ENCODE measurements at regions not wholly inside any gene's neighbourhood (a gene's known extent, or its start where the extent isn't known, plus 50 kb on each side); places are given as distances from the start of the nearest gene placed in this dataset.

DNA sequence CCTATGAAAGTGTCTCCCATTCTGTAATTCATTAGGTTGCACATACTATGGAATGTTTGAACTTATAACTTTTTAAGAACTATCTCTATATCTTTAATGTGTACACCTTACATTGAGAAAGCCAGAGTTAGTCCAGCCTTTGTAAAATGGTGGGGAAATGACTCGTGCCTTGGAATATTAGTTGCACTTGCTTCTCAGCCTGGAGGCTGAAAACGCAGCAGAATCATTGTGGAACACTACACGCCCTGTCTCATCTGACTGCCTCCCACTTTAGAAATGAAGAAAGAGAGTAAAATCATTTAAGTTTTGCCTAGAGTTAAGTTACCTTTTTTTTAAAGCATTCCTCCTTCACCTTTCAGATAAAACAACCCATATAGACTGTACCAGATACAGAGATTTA lies 90.7 kb upstream of the WSB1 start (continued):
- TF ChIP-seq HDAC8 (tag; IDR thresholded peaks at IDR 0.05) (no peak), SMAD3 (CRISPR knock-in tag; conservative IDR thresholded peaks at IDR 0.05) (no peak)
- TF ChIP-seq, protein P1, sequence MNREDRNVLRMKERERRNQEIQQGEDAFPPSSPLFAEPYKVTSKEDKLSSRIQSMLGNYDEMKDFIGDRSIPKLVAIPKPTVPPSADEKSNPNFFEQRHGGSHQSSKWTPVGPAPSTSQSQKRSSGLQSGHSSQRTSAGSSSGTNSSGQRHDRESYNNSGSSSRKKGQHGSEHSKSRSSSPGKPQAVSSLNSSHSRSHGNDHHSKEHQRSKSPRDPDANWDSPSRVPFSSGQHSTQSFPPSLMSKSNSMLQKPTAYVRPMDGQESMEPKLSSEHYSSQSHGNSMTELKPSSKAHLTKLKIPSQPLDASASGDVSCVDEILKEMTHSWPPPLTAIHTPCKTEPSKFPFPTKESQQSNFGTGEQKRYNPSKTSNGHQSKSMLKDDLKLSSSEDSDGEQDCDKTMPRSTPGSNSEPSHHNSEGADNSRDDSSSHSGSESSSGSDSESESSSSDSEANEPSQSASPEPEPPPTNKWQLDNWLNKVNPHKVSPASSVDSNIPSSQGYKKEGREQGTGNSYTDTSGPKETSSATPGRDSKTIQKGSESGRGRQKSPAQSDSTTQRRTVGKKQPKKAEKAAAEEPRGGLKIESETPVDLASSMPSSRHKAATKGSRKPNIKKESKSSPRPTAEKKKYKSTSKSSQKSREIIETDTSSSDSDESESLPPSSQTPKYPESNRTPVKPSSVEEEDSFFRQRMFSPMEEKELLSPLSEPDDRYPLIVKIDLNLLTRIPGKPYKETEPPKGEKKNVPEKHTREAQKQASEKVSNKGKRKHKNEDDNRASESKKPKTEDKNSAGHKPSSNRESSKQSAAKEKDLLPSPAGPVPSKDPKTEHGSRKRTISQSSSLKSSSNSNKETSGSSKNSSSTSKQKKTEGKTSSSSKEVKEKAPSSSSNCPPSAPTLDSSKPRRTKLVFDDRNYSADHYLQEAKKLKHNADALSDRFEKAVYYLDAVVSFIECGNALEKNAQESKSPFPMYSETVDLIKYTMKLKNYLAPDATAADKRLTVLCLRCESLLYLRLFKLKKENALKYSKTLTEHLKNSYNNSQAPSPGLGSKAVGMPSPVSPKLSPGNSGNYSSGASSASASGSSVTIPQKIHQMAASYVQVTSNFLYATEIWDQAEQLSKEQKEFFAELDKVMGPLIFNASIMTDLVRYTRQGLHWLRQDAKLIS (CRISPR knock-in tag; IDR thresholded peaks at IDR 0.05), result no peak

DNA sequence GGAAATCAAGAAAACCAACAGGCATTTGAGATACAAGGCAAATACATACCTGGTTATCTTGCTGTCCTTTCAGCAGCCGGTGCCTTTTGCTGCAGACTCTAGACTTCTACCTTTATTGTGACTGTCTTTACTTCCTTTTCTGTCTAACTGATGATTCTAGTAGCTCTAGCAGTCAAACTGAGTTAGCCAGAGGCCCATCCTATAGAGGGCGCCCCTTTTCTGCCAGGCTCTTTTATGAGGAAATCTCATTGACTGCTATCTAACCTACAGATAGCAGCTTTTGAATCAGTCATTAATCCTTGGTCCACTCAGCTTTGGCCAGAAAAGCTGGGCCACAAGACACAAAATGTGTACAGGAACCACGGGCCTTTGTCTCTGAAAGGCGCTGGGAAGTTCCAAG lies 87.5 kb upstream of the WSB1 start:
- DNase-seq (ENCODE audit: extremely low read depth in 1 of 4, low spot score in 3 of 4) (peak; percentile 10 to 49 (median 24)), FAIRE-seq (peak; percentile 15), ATAC-seq (peak; percentile 85)
- no peaks in the 10 kb centered on the region for H3K9me1 ChIP-seq (ENCODE audit: control insufficient read depth, insufficient read depth, low read length)
- H4K20me1 ChIP-seq (replicated peaks; ENCODE audit: control insufficient read depth, insufficient read depth, low read length), result no peaks in the 10 kb centered on the region
- no peak overlapping the region for H3K27ac ChIP-seq (ENCODE audit: extremely low read depth, low read depth, low read length)
- no peak overlapping the region for H3K4me2 ChIP-seq (ENCODE audit: insufficient read depth, low read length)
- no peaks in the 10 kb centered on the region for H3K36me3 ChIP-seq (ENCODE audit: control insufficient read depth, insufficient read depth, low read length)
- H3K27me3 ChIP-seq (ENCODE audit: control insufficient read depth in 2 of 2, insufficient read depth in 2 of 2, low read length in 2 of 2), result no peaks in the 10 kb centered on the region
- WGBS (ENCODE audit: insufficient coverage, low coverage, missing lambda C conversion rate), result 6% methylated on average over 4 of the region's 4 CpGs
- H3K79me2 ChIP-seq (ENCODE audit: control insufficient read depth, insufficient read depth, low read length), result no peaks in the 10 kb centered on the region
- H3K9ac ChIP-seq (ENCODE audit: insufficient read depth in 1 of 2, low read depth in 2 of 2, low read length in 2 of 2), result no peak overlapping the region
- intact Hi-C loops (cut with micrococcal nuclease), result no loop called here
- BruUV-seq (replicated peaks), result no TSS peak
- ChIA-PET POLR2A (interaction anchor here (0.5 to 0.8 kb wide), 3 partner anchors 46 to 135 kb away, joined by 3 to 4 read pairs (median 3); no protein-coding TSS in a partner anchor), CTCF (ENCODE audit: low intra/inter-chr PET ratio) (no interaction called here)
- in situ Hi-C loops (cut with MboI), result no loop called here
- H3K9me3 ChIP-seq (replicated peaks; ENCODE audit: control insufficient read depth, insufficient read depth, low read depth, low read length), result no peaks in the 10 kb centered on the region
- no peak overlapping the region for H3K4me3 ChIP-seq
- no peak overlapping the region for H2AFZ ChIP-seq (ENCODE audit: low read depth, low read length)
- H3K4me1 ChIP-seq (replicated peaks in 1 of 2; ENCODE audit: control insufficient read depth in 2 of 2, insufficient read depth in 2 of 2, low read length in 2 of 2), result no peaks in the 10 kb centered on the region
- TF ChIP-seq KAT7 (CRISPR knock-in tag; IDR thresholded peaks at IDR 0.05; ENCODE audit: borderline replicate concordance) (no peak), ETV6 (IDR thresholded peaks at IDR 0.05; ENCODE audit: borderline replicate concordance in 1 of 2, low read depth in 2 of 2, low read length in 1 of 2) (no peak), ETV6 (CRISPR knock-in tag; IDR thresholded peaks at IDR 0.05; ENCODE audit: borderline replicate concordance) (no peak), ZNF274 (IDR thresholded peaks at IDR 0.05; ENCODE audit: borderline replicate concordance, low read depth, low read length) (no peak), RAD21 (CRISPR knock-in tag; conservative IDR thresholded peaks at IDR 0.05 in 1 of 2, IDR thresholded peaks at IDR 0.05 in 1 of 2) (peak in 1 of 2 experiments; percentile 44; a peak in 2 of 4 replicates), CHD1 (IDR thresholded peaks at IDR 0.05; ENCODE audit: low read length) (no peak), ARID1B (IDR thresholded peaks at IDR 0.05) (no peak)
- TF ChIP-seq, protein P2, sequence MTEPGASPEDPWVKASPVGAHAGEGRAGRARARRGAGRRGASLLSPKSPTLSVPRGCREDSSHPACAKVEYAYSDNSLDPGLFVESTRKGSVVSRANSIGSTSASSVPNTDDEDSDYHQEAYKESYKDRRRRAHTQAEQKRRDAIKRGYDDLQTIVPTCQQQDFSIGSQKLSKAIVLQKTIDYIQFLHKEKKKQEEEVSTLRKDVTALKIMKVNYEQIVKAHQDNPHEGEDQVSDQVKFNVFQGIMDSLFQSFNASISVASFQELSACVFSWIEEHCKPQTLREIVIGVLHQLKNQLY (CRISPR knock-in tag; conservative IDR thresholded peaks at IDR 0.05), result no peak
- TF ChIP-seq, protein P3, sequence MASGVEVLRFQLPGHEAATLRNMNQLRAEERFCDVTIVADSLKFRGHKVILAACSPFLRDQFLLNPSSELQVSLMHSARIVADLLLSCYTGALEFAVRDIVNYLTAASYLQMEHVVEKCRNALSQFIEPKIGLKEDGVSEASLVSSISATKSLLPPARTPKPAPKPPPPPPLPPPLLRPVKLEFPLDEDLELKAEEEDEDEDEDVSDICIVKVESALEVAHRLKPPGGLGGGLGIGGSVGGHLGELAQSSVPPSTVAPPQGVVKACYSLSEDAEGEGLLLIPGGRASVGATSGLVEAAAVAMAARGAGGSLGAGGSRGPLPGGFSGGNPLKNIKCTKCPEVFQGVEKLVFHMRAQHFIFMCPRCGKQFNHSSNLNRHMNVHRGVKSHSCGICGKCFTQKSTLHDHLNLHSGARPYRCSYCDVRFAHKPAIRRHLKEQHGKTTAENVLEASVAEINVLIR (CRISPR knock-in tag; IDR thresholded peaks at IDR 0.05), result no peak
- TF ChIP-seq, protein P4, sequence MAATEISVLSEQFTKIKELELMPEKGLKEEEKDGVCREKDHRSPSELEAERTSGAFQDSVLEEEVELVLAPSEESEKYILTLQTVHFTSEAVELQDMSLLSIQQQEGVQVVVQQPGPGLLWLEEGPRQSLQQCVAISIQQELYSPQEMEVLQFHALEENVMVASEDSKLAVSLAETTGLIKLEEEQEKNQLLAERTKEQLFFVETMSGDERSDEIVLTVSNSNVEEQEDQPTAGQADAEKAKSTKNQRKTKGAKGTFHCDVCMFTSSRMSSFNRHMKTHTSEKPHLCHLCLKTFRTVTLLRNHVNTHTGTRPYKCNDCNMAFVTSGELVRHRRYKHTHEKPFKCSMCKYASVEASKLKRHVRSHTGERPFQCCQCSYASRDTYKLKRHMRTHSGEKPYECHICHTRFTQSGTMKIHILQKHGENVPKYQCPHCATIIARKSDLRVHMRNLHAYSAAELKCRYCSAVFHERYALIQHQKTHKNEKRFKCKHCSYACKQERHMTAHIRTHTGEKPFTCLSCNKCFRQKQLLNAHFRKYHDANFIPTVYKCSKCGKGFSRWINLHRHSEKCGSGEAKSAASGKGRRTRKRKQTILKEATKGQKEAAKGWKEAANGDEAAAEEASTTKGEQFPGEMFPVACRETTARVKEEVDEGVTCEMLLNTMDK (IDR thresholded peaks at IDR 0.05; ENCODE audit: borderline replicate concordance, insufficient read depth, low read depth, low read length, poor library complexity, severe bottlenecking), result peak; percentile 83

All from K562 (cell line).